ENCODE measurements at regions not wholly inside any gene's neighbourhood (a gene's known extent, or its start where the extent isn't known, plus 50 kb on each side); places are given as distances from the start of the nearest gene placed in this dataset.

GRCh38 chr3:34260271-34261000, 462.0 kb downstream of the PDCD6IP start:
- no peaks in the 10 kb centered on the region for H3K27me3 ChIP-seq (replicated peaks; ENCODE audit: control insufficient read depth, insufficient read depth, low read length)
- TF ChIP-seq CTCF (IDR thresholded peaks at IDR 0.05; ENCODE audit: insufficient read depth, low read length, poor library complexity, severe bottlenecking): peak; percentile 75
- H3K36me3 ChIP-seq (ENCODE audit: control insufficient read depth, insufficient read depth, low read length): no peaks in the 10 kb centered on the region
- DNase-seq (ENCODE audit: extremely low read depth, insufficient read length): no peak
- H3K4me3 ChIP-seq (replicated peaks; ENCODE audit: low read depth, low read length): no peak overlapping the region

DNA sequence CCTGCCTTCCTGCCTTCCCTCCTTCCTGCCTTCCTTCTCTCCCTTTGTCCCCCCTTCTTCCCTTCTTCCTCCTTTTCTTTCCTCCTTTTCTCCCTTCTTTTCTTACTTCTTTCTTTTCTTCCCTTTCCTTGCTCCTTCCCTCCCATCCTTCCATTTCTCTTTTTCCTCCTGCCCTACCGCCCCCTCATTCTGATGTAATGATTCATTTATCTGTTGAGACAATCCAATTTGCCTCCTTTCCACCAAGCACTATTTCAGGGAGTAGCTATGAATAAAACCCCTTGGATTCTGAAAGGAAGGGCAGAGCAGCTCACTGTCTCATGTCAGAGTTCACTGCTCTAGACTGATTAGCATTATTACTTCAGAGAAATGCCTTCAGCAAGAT, 462.6 kb downstream of the PDCD6IP start:
- no peak for TF ChIP-seq CTCF (IDR thresholded peaks at IDR 0.05; ENCODE audit: insufficient read depth, low read length, poor library complexity, severe bottlenecking)
- Histone ChIP-seq H3K4me3 (replicated peaks; ENCODE audit: low read depth, low read length) (no peak overlapping the region), H3K36me3 (ENCODE audit: control insufficient read depth, insufficient read depth, low read length) (no peaks in the 10 kb centered on the region), H3K27me3 (replicated peaks; ENCODE audit: control insufficient read depth, insufficient read depth, low read length) (no peaks in the 10 kb centered on the region)
- no peak for DNase-seq (ENCODE audit: extremely low read depth, insufficient read length)

DNA sequence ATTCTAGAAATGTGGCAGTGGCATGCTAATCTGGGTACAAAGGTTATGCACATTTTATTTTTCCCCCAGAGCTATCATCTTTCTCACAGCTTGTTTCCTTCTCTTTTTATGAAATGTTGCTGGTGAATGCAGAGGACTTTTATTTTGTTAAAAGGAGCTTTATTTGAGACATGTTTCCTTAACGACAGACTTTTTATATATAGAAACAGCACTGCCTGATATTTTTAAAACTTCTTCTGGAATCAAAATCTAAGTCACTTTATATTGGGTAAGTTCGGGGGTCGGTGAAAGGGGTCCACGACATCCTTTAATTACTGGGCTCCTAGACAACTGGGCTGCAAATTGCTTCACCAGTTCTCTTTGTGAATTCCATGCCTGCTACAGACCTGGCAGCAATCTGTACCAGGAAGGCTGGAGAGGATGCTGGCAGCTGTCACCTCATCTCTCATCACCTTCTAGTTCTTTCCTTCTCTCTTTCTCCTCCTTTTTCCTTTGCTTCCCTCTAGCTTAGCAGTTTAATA, 464.7 kb downstream of the PDCD6IP start:
- TF ChIP-seq CTCF (IDR thresholded peaks at IDR 0.05; ENCODE audit: insufficient read depth, low read length, poor library complexity, severe bottlenecking): no peak
- no peaks in the 10 kb centered on the region for H3K36me3 ChIP-seq (ENCODE audit: control insufficient read depth, insufficient read depth, low read length)
- no peak overlapping the region for H3K4me3 ChIP-seq (replicated peaks; ENCODE audit: low read depth, low read length)
- no peaks in the 10 kb centered on the region for H3K27me3 ChIP-seq (replicated peaks; ENCODE audit: control insufficient read depth, insufficient read depth, low read length)
- DNase-seq (ENCODE audit: extremely low read depth, insufficient read length): no peak

GRCh38 chr3:34264337-34265041, 466.1 kb downstream of the PDCD6IP start:
- no peak for DNase-seq (ENCODE audit: extremely low read depth, insufficient read length)
- Histone ChIP-seq H3K27me3 (replicated peaks; ENCODE audit: control insufficient read depth, insufficient read depth, low read length) (no peaks in the 10 kb centered on the region), H3K36me3 (ENCODE audit: control insufficient read depth, insufficient read depth, low read length) (no peaks in the 10 kb centered on the region), H3K4me3 (replicated peaks; ENCODE audit: low read depth, low read length) (no peak overlapping the region)
- TF ChIP-seq CTCF (IDR thresholded peaks at IDR 0.05; ENCODE audit: insufficient read depth, low read length, poor library complexity, severe bottlenecking): no peak

DNA sequence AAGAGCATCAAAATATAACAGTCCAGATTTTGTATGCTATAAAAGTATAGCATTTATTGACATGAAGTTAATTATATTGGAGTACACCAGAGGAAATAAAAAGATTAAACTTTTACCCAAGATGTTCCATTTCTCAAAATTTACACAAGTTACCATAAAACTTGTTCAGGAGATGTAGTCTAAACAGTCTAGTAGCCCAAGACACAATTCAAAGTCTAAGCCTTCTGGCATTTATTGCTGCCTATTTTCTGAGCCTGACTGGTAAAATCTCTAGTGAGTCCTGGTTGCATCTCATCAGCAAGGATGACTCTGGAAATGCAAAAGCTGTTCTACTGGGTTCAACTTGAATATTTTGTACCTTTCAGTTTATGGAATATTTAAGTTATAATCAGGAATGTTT, 468.7 kb downstream of the PDCD6IP start:
- Histone ChIP-seq H3K4me3 (replicated peaks; ENCODE audit: low read depth, low read length) (no peak overlapping the region), H3K36me3 (ENCODE audit: control insufficient read depth, insufficient read depth, low read length) (no peaks in the 10 kb centered on the region), H3K27me3 (replicated peaks; ENCODE audit: control insufficient read depth, insufficient read depth, low read length) (no peaks in the 10 kb centered on the region)
- no peak for TF ChIP-seq CTCF (IDR thresholded peaks at IDR 0.05; ENCODE audit: insufficient read depth, low read length, poor library complexity, severe bottlenecking)
- DNase-seq (ENCODE audit: extremely low read depth, insufficient read length): no peak

All from GM06990 (cell line).